HG03103 (cell line): ENCODE measurements at regions not wholly inside any gene's neighbourhood (a gene's known extent, or its start where the extent isn't known, plus 50 kb on each side); places are given as distances from the start of the nearest gene placed in this dataset.

Experiments used
- ATAC-seq: cut with Tn5 transposase; IDR thresholded peaks from one replicate; pipeline ENCODE4 v1.9.1; 2021; ENCODE audit warnings: low read depth; ENCODE audit not compliant: unreplicated experiment

DNA sequence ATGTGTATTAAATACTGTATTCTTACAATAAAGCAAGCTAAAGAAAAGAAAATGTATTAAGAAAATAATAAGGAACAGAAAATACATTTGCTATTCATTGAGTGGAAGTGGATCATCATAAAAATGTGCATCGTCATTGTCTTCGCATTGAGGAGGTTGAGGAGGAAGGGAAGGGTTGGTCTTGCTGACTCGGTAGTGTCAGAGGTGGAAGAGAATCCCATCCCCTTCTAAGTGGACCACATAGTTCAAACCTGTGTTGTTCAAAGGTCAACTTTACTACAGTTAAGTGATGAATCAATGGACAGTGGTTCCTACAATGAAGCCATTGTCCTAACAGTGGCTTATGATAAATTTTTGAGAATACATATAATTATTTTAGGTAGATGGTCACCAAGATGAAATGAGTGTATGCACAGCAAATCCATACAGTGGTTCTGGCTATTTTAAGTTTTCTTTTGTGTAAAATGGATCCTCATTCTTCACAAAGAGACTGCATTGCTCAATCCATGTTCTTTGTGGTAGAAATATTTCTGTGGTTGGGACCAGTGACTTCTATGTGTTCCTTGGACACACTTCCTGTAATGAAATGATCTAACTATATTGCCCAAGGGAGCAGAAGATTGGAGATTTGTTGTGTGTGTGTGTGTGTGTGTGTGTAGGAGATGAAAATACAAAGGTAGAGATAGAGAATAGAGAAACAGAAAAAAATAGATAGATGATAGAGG, 556.4 kb upstream of the AMELY start:
- ATAC-seq = no peak

DNA sequence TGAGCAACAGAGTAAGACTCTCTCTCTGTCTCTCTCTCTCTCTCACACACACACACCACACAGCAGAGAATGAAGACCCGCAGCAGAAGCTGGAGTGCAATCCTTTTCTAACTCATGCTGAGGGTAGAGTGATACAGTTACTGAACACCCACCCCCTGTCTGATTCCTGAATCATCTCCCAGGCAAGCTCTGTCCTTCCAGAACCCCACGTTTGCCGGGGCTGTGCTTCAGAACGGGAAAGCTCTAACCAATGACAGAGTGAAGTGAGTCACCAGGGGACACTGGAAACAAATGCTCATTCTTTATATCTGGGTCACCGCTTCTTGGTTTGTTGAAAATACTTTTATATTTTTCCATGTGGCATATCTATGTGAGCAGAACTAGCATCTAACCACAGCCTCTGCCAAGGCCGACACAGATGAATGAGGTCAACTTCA, 553.7 kb upstream of the AMELY start:
- no peak for ATAC-seq

DNA sequence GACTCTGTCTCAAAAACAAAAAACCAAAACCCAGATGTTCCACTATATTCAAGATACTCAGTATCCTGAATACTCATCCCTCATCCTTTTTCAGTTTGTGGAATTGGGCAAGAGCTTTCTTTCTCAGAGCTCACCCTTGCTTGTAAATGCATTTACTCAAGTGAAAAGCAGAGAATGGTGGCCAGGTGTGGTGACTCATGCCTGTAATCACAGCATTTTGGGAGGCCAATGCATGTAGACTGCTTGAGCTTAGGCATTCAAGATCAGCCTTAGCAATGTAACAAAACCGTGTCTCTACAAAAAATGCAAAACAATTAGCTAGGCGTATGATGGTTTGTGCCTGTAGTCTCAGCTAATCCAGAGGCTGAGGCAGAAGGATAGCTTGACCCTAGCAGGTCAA, 553.2 kb upstream of the AMELY start:
- no peak for ATAC-seq

DNA sequence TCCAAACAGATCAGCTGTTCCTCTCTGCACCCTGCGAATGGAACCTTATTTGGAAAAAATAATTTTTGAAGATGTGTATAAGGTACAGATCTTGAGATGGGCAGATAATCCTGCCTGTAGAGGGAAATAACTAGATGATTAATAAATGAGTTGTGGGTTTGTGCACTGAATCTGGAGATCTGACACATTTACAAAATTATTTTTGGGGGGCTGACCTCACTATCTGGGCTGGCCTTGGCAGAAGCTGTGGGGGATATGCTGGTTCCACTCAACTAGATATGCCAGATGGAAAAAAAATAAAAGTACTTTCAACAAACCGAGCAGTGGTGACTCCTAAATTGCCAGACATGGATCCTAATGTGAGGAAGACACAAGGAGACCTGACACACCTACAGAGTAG, 552.2 kb upstream of the AMELY start:
- ATAC-seq = no peak

DNA sequence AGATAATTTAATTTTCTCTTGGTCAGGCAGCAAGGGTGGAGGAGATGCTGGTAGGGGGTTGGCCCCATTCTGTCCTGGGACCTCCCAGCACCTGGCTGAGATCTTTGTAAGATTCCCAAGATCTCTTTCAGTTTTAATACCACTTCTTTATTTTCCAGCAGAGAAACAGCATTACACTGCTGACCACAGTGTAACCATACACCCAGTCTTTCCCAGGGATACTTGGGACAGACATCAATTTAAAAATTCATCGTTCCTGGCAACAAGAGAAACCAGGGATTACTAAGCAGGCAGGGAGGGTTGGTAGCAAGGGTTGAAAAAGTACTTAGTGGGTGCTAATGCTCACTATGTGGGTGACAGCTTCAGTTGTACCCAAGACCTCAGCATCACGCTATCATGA, 551.6 kb upstream of the AMELY start:
- ATAC-seq = no peak

DNA sequence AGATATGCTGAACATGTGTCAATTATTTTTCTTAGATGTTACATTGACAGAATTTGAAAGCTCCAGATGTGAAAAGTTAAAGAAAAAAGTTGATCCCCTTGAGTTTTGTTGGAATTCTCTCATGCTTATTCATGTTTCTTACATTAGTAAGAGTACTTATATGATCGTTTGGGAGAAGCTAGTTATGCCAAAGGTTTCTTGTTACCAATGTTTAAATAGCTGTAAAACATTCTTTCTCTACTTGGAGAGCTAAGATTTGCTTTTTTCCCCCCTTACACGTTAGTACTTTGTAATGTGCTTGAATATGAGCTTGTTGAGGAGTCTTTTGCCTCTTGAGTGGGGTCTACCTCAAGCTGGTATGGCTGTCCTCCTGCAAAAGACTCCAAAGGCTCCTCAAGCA, 551.1 kb upstream of the AMELY start:
- no peak for ATAC-seq

DNA sequence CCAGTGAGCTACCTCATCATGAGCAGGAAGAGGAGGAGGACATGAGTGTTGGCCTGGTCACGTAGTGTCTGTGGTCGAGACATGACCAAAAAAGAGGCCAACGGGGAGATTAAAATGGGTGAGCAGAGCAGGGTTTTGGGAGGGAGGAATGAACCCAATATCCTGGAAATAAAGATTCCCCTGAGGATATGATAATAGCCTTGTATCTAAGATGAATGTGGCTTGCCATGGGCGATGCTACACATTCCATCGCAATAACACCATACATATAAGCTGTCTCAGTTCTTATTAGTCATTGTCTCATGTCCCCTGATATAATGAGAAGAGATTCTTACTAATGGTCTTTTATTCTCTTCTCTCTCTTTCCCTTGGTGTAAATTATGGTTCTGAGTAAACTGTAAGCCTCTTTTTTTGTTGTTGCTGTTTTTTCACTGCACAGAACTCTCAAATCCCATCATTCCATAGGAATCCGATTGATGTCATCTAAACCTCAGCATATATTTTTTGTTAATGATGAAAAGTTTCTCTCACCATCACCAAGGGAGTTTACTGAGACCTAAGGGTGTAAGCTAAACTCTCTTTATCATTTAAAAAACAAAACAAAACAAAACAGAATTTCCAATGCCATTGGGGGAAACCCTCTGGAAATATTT, 550.4 kb upstream of the AMELY start:
- no peak for ATAC-seq

DNA sequence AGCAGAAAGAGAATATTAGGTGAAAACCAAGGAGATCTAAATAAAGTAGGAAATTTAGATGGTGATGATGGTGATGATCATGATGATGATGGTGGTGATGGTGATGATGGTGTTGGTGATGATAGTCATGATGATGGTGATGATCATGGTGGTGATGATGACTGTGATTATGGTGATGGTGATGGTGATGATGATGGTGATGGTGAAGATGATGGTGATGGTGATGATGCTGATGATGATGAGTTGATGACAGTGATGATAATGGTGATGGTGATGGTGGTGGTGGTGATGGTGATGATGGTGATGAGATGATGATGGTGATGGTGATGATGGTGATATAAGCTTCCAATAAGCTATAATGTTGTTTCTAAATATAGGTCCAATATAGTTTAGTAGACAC, 548.2 kb upstream of the AMELY start:
- no peak for ATAC-seq

DNA sequence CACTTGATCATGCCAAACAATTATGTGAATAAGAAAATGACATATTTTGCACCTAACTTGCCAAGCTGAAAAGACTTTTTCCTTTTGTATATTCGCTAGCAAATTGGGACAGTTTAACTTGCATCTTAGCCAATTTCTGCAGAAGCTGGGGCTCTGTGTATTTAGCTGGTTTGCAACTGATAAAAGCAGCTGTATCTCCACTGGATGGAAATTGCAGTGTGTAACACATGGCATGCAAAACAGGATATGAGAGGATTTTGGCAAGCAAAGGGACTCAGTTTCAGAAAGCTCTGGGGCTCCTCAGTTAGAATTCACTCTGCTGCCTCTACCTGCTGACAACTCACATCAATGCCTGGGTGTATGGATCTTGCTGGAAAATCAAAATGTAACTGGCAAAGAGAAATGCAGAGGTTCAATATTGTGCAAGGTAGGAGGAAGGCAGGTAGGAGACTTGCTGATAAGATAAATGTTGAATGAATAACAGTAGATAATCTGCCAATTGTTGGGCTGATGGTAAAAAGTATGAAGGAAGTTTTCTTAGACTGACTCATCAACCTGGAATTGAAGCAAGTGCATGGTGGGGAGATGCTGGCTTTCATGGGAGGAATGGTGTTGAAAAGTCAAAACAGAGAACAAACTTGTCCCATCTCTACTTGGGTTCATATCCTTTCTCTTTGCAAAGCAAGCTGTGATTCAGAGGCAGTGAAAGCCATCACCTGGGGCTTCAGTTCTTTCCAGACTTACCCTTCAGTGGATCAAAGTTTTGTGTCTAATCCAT, 546.9 kb upstream of the AMELY start:
- no peak for ATAC-seq

DNA sequence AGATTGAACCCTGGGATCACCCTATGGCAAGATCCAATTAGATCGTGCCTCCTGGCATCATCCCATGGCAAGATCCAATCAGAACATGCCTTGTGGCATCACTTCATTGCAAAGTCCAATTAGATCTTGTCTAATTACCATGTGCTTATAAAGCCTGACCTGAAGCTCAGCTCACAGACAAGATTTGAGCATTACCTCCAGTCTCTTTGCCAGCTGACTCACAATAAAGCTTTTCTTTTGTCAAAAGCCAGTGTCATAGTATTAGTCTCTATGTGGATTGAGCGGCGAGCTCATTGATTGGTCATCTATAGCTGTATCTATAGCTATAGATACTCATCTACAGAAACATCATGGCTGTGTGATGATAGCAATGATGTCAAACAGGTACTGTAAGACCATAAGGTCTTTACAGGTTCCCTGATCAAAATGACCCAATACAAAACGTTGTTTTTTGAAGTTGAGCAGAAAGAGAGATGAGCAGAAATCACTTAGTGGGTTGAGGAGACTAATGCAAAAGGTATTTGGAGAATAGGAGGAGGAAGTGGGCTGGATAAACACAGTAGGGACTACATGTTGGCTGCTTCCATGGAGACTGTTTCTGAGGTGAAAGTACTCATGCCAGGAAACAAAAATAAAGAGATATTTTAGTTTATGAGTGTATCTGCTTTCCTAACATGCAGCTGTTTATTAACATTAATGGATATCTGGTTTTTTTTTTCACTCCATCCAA, 545.9 kb upstream of the AMELY start:
- ATAC-seq = no peak

DNA sequence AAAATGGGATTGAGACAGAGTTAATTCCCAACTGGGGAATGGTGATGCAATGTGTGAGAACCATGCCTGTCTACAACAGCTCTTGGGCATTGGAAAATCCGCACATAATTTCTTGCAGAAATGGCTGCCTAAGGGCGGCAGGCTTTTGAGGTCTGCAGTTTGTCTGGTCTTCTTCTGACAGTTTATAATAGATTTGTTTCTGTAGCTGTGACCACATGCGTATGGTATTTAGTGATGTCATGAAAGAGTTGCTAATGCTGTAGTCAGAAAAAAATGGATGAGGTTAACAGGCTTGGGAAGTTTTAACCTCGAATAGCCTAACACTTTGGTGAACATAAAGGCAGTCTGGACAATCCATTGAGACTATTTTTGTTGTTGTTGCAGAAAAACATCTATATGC, 544.1 kb upstream of the AMELY start:
- no peak for ATAC-seq

DNA sequence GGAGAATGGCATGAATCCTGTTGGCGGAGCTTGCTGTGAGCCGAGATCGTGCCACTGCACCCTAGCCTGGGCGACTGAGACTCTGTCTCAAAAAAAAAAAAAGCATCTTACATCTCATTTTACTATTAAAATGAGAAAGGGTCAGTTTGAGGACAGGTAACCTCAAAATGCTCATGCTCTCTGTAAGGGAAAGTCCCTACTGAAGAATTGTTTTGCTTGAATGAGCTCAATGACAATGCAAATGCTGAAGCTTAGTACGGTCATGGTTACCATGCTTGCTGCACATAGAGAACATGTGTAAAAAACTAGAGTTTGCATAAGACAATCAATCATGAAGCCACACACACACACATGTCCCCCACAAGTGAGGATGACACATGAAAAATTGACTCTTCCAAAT, 541.8 kb upstream of the AMELY start:
- ATAC-seq = peak; percentile 97

DNA sequence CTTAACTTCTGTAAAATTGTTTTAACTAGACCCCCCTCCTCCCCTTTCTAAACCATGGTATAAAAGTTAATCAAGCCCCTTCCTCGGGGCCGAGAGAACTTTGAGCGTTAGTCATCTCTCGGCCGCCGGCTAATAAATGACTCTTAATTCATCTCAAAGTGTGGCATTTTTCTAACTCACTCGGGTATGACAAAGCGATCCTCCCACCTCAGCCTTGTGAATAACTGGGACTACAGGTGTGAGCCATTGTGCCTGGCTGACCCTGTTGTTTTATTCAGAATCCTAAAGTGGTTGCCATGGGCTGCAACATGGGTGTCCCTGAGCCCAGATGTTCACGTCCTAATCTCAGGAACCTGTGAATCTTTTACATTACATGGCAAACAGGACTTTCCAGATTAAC, 540.7 kb upstream of the AMELY start:
- ATAC-seq = no peak

DNA sequence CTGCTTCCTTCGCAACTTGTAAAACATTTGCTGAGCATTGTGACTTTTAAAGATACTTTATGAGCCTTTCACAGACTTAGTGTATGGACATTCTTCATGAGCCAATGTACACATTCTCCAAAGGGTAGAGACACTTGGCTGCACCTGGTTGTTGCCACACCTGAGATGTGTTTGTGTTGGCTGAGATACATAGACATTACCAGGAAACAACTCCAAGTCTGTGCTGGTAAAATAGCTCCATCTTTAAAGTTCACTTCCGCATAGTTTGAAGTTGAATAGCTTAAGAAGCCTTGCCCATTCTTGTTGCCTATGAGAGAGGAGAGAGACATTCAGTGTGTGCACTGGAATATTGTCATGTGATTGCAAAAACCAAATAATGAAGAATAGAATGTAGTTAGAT, 538.3 kb upstream of the AMELY start:
- ATAC-seq = no peak

DNA sequence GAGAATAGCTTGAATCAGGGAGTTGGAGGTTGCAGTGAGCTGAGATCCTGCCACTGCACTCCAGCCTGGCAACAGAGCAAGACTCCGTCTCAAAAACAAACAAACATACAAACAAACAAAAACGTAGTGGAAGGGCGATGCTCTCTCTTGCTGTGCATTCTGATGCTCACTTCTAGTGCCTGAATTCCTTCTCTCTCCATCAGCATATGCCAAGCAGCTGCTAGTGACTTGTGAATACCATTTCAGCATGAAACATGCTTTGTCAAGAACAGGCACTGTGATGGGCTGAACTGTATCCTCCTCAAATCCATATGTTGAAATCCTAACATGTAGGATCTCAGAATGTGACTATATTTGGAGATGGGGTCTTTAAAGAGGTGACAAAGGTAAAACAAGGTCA, 537.1 kb upstream of the AMELY start:
- no peak for ATAC-seq

DNA sequence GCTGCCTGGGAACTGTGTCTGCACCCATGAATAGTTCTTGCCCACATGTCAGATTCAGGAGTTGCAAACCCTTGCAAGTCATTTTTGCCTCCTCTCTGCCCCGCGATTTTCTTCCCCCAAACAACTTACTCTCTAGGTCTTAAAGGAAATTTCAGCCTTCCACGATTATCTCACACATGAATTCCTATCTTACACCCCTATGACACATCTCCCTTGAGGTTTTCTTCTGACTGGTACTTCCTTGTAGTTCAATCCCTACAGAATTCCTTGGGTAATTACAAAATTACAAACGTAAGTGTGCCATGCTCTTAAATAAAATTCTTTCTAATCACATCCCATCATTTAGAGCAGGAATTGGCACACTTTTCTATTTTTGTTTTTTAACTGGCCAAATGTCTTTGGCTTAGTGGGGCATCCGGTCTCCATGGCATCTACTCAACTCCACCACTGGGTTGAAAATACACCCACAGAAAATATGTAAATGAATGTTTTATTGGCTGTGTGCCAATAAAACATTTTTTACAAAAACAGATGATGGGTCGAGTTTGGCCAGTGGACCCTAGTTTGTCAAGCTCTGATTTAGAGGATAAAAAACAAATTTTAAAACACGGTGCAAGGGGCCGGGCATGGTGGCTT, 536.4 kb upstream of the AMELY start:
- no peak for ATAC-seq

DNA sequence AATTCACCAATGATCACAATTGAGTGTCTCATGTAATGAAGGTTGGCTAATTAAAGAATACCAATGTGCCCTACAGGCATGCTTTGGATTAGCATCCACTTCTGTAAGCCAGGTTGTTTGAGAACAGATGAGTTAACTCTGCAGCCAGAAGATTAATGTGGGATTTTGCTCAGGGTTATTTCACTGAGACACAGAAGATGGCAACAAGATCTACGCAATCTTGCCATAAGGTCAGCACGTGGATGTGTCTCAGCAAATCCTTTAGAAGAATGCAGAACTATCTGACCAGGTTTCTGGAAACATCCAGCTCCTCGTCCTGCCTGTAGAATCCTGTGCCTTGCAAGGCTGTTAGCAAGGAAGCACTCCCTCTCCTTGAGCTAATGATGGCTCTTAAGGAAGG, 532.6 kb upstream of the AMELY start:
- ATAC-seq = no peak

DNA sequence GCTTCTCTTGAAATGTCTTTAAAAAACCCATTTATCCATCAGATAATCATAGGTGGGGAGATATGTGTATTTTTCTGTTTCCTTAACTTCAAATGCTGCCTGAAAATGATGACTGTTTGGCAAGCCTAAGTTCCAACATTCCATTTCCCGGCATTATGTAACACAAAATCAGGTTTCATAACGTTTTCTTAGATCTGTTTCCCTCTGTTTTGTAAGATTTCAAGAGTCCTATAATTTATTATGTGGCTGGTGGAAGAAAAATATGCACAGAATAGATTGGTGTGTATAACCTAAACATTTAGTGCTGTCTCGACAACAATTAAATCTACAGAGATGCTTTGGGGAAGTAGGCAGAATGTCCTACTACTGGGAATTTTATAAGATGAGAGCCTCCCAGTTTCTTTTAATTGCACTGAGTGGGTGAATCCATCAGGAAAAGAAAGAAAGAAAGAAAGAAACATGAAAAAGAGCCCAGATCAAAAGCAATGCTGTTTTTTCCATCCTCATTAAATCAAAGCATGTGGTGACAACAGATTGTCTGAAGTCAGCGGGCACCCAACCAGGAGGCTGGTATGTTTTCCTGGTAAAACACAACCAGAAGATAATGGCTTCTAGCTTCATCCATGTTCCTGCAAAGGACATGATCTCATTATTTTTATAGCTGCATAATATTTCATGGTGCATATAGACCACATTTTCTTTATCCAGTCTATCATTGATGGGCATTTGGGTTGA, 529.4 kb upstream of the AMELY start:
- no peak for ATAC-seq

DNA sequence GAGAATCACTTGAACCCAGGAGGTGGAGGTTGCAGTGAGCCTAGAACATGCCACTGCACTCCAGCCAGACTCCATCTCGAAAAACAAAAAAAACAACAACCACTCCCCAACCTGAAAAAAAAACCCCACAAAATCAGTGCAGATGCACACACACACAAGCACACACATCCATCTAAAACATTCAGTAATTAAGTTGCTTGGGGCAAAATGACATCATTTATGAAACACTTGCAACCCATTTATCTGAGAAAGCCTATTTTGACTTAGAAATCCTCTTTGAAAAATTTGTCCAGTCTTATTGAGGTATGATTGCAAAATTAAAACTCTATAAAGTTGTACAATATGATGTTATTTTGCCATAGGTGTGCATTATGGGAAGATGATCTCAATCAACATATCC, 525.5 kb upstream of the AMELY start:
- ATAC-seq = no peak
